Skeletal muscle satellite cell (primary cell): ENCODE measurements at regions not wholly inside any gene's neighbourhood (a gene's known extent, or its start where the extent isn't known, plus 50 kb on each side); places are given as distances from the start of the nearest gene placed in this dataset.
A peak's percentile ranks its signal among the peaks of the same experiment; 100 is the strongest.

ENCODE experiments used
- H3K27me3 ChIP-seq: 2 replicates; pipeline ENCODE4 v1.7.0; 2013; ENCODE audit warnings: low read length; ENCODE audit not compliant: control insufficient read depth, insufficient read depth
- H3K36me3 ChIP-seq: 2 replicates; pipeline ENCODE4 v1.7.0; 2013; ENCODE audit warnings: mild to moderate bottlenecking, control low read depth, low read length; ENCODE audit not compliant: insufficient read depth
- H3K4me1 ChIP-seq: 2 replicates; pipeline ENCODE4 v1.7.0; 2013; ENCODE audit warnings: low read length; ENCODE audit not compliant: control insufficient read depth, insufficient read depth
- H3K4me2 ChIP-seq: 2 replicates; pipeline ENCODE4 v1.7.0; 2013; ENCODE audit warnings: mild to moderate bottlenecking, low read length
- H3K4me3 ChIP-seq: 2 replicates; pipeline ENCODE4 v1.7.0; 2013; ENCODE audit warnings: low read length
- H3K9ac ChIP-seq: 2 replicates; pipeline ENCODE4 v1.7.0; 2013; ENCODE audit warnings: mild to moderate bottlenecking, low read depth, low read length, moderate library complexity
- H3K9me3 ChIP-seq: replicated peaks from 2 replicates; pipeline ENCODE4 v1.7.0; 2013; ENCODE audit warnings: mild to moderate bottlenecking, control low read depth, low read length

DNA sequence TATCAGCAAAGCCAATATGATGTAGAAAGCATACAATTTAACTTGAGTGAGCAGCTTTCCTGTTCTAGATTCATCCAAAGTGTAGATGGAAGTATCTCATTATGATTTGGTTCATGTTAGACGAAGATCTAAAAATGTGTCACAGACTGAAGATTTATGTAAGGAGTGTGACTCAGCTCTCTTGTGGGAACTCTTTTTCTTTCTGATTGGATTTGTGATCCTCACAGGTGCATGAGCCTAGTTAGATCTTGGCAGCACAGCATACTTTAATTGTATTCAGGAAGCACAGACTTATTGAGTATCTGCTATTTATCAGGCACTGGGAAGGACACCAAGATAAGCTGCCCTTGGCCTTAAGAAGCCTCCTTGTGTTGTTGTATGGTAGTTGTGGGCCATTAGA, 147.1 kb downstream of the C11orf91 start:
- no peaks in the 10 kb centered on the region for H3K36me3 ChIP-seq
- H3K9me3 ChIP-seq: no peaks in the 10 kb centered on the region
- H3K9ac ChIP-seq: no peak overlapping the region
- no peak overlapping the region for H3K4me2 ChIP-seq
- H3K4me1 ChIP-seq: no peaks in the 10 kb centered on the region
- no peaks in the 10 kb centered on the region for H3K27me3 ChIP-seq
- H3K4me3 ChIP-seq: no peak overlapping the region

DNA sequence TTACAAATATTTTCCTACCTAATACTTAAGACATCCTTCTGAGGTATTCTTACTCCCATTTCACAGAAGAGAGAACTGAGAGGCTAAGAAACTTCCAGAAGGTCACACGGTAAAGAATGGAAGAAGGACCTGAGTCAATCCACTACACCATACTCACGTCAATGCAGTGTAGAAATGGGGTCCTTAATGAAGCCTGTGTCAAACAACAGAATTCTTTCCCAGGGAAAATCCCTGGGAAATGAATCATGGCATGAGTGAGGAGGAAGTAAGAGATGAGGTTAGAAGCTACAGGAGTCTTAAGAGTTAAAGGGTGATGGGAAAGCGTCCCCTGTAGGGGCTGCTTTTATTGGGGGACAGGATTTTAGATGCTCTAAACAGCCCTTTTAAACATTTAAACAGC, 147.9 kb downstream of the C11orf91 start:
- Histone ChIP-seq H3K9me3 (no peaks in the 10 kb centered on the region), H3K27me3 (no peaks in the 10 kb centered on the region), H3K4me3 (no peak overlapping the region), H3K4me2 (no peak overlapping the region), H3K36me3 (no peaks in the 10 kb centered on the region), H3K9ac (no peak overlapping the region), H3K4me1 (no peaks in the 10 kb centered on the region)

DNA sequence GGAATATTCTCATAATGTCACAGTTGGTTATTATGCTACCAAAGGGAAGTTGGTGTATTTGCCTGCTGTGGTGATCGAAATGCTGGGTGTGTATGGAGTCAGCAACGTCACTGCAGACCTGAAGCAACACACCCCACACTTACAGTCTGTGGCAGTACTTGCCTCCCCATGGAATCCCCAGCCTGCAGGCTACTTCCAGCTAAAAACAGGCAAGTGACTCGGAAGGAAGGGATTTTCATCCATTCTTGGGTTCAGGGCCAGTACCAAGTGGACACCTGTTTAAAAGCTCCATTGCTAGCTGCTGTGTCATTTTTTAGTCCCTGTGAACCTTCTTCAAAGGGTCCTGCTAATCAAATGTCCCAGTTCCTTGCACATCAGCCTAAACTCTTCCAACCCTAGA, 149.6 kb downstream of the C11orf91 start:
- peaks cover 6% of the 10 kb centered on the region for H3K4me1 ChIP-seq
- H3K36me3 ChIP-seq: no peaks in the 10 kb centered on the region
- H3K4me2 ChIP-seq: no peak overlapping the region
- no peaks in the 10 kb centered on the region for H3K27me3 ChIP-seq
- no peak overlapping the region for H3K9ac ChIP-seq
- H3K4me3 ChIP-seq: no peak overlapping the region
- no peaks in the 10 kb centered on the region for H3K9me3 ChIP-seq

DNA sequence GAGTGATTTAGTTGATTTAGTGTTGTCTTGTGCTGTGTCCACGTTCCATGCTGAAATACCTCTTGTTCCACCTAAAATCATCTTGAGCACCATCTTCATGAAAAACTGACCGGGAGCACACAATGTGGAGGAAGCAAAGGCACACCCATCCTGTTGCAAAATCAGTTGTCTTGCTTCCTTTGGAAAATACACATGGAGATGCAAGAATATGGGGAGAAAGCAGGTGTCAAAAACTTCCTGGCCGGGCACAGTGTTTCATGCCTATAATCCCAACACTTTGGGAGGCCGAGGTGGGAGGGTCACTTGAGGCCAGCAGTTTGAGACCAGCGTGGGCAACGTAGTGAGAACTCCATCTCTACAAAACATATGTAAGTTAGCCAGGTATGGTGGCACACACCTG, 151.1 kb downstream of the C11orf91 start:
- peaks cover 21% of the 10 kb centered on the region for H3K4me1 ChIP-seq
- no peaks in the 10 kb centered on the region for H3K27me3 ChIP-seq
- H3K9ac ChIP-seq: no peak overlapping the region
- H3K4me2 ChIP-seq: no peak overlapping the region
- H3K9me3 ChIP-seq: no peaks in the 10 kb centered on the region
- H3K36me3 ChIP-seq: no peaks in the 10 kb centered on the region
- no peak overlapping the region for H3K4me3 ChIP-seq

DNA sequence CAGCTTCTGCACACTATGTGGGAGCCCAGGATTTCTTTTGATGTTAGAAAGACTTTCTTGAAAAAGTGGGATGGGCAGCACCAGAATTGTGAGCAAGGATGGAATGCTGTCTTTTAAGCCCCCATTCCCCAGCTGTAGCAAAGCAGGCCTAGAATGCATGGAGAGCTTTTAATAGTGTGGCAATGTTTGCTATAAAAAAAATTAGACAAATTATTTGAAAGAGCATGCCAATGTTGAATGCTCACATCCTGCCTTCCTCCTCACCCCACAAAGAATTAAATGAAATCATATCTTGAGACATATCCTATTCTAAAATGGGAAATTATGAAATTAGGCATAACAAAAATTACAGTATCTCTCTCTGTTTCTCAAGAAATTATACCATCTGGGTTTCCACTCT, 154.7 kb downstream of the C11orf91 start:
- Histone ChIP-seq H3K4me2 (peak overlapping the region; percentile 19), H3K4me3 (no peak overlapping the region), H3K27me3 (no peaks in the 10 kb centered on the region), H3K4me1 (peaks cover 35% of the 10 kb centered on the region), H3K36me3 (no peaks in the 10 kb centered on the region), H3K9ac (peak overlapping the region; percentile 37), H3K9me3 (no peaks in the 10 kb centered on the region)

DNA sequence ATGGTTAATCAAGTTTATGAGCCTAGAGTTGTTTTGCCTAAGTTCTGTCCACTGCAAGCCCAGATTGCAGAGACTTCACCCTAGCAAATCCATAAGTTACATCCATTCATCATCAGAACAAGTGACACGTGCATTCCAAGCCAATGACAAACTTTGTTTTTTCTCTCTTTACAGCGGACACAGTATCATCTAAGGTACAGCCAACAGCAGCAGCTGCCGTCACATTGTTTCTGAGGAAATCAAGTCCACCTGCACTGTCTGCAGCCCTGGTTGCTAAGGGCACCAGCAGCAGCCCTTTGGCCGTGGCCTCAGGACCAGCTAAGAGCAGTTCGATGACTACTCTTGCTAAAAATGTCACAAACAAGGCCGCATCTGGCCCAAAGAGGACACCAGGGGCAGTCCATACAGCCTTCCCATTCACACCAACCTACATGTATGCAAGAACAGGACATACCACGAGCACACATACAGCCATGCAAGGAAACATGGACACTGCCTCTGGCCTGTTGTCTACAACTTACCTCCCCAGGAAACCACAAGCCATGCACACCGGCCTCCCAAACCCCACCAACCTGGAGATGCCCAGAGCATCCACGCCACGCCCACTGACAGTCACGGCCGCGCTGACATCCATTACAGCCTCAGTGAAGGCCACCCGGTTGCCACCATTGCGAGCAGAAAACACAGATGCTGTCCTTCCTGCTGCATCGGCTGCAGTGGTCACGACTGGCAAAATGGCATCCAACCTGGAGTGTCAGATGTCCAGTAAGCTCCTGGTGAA, 155.8 kb downstream of the C11orf91 start:
- Histone ChIP-seq H3K9me3 (no peaks in the 10 kb centered on the region), H3K27me3 (no peaks in the 10 kb centered on the region), H3K9ac (peak overlapping the region; percentile 23), H3K4me1 (peaks cover 35% of the 10 kb centered on the region), H3K4me3 (no peak overlapping the region), H3K36me3 (no peaks in the 10 kb centered on the region), H3K4me2 (no peak overlapping the region)

DNA sequence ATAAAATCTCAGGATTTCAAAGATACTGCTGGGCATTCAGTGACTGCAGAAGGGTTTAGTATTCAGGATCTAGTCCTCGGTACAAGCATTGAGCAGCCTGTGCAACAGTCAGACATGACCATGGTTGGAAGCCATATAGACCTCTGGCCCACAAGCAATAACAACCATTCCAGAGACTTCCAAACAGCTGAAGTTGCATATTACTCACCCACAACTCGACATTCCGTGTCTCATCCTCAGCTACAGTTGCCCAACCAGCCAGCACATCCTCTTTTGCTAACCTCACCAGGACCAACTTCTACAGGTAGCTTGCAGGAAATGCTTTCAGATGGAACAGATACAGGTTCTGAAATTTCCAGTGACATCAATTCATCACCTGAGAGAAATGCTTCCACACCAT, 156.8 kb downstream of the C11orf91 start:
- Histone ChIP-seq H3K9ac (no peak overlapping the region), H3K4me2 (no peak overlapping the region), H3K9me3 (no peaks in the 10 kb centered on the region), H3K4me1 (peaks cover 35% of the 10 kb centered on the region), H3K27me3 (no peaks in the 10 kb centered on the region), H3K36me3 (no peaks in the 10 kb centered on the region), H3K4me3 (no peak overlapping the region)

DNA sequence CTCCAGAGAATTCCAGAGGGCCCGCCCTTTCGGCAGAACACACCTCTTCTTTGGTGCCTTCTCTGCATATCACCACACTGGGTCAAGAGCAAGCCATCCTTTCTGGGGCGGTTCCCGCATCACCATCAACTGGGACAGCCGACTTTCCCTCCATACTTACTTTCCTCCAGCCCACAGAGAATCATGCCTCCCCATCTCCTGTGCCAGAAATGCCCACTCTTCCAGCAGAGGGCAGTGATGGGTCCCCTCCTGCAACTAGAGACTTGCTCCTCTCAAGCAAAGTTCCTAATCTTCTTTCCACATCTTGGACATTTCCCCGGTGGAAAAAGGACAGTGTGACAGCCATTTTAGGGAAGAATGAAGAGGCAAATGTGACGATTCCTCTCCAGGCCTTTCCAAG, 157.7 kb downstream of the C11orf91 start:
- no peaks in the 10 kb centered on the region for H3K9me3 ChIP-seq
- H3K36me3 ChIP-seq: no peaks in the 10 kb centered on the region
- H3K4me2 ChIP-seq: no peak overlapping the region
- no peaks in the 10 kb centered on the region for H3K27me3 ChIP-seq
- peaks cover 35% of the 10 kb centered on the region for H3K4me1 ChIP-seq
- no peak overlapping the region for H3K4me3 ChIP-seq
- no peak overlapping the region for H3K9ac ChIP-seq

DNA sequence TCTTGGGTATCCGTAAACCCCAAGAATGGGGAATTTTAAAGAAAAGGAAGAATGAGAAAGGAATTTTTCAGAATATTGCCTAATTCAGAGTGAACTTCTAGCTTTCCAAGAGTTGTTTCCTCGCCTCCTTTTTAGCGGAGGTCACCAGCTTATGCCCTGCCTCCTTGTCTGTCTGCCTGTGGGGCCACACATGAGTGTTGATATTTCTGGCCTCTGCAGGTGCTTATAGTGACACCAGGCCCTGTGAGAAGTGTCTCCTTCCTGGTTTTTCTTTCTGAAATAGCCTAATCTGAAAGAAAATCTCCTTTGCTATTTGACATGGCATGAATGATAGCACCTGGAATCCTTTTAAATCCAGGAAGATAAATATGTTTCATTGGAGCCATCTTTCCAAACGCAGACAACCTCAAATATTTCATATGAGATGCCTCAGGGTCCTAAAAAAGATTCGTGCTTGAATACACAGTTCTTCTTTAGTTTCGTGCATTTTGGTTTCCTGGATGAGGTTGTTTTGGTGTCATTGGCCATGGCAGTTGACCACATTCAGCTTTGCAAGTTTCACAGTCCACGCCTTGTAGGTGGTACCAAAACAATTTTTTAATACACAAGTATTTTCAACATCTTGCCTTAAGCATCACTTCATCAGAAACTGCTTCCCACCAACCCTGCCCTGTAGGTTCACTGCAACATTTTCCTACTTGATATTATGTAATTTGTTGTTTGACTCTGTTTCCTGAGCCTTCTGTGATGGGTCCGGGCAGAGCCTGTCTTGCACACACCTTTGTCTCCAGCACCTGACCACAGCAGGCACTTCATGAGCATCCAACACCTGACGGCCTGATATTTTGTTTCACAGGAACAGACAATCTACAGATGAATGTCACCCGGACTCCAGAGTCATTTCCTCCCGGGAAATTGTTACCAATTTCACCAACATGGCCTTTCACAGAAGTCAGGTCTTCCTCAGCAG, 159.4 kb downstream of the C11orf91 start:
- H3K9me3 ChIP-seq: no peaks in the 10 kb centered on the region
- peaks cover 30% of the 10 kb centered on the region for H3K4me1 ChIP-seq
- H3K4me3 ChIP-seq: no peak overlapping the region
- H3K9ac ChIP-seq: no peak overlapping the region
- H3K36me3 ChIP-seq: no peaks in the 10 kb centered on the region
- no peak overlapping the region for H3K4me2 ChIP-seq
- no peaks in the 10 kb centered on the region for H3K27me3 ChIP-seq

DNA sequence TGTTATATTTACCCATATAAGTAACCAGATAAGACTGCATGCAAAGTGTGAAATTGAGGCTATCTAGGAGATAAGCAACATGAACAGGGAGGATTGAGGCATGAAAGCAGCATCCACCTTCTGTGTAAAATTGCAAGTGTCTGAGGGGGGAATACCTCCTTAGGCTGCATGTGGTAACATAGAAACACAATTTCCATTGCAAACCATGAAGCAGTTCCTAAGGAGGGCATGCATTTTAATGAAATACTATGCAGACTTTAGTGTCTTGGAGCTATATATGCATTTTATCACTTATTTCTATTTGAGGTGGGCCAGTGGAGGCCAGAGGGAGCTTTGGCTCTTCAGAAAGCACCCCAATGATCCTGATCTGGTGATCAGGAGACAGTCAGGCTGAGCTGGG, 160.2 kb downstream of the C11orf91 start:
- Histone ChIP-seq H3K4me1 (peaks cover 23% of the 10 kb centered on the region), H3K27me3 (no peaks in the 10 kb centered on the region), H3K9me3 (no peaks in the 10 kb centered on the region), H3K9ac (no peak overlapping the region), H3K4me2 (no peak overlapping the region), H3K36me3 (no peaks in the 10 kb centered on the region), H3K4me3 (no peak overlapping the region)

DNA sequence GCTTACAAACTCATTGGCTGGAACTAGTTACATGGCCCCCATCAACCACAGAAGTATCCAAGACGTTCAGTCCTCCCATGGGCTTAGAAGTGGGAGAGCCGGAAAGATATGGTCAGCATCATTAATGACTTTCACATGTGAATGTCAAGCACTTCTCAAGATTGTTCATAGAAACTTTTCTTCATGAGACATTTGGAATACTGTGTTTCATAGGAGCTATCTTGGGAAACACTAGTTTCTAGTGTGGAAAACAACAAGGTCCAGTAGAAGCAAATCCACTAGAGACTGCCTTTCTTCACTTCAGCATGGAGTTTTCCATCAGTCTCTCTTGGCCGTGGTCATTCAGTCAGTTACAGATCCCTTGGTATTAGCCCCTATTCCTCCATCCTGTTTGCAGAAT, 160.9 kb downstream of the C11orf91 start:
- H3K4me1 ChIP-seq: peaks cover 16% of the 10 kb centered on the region
- no peak overlapping the region for H3K4me2 ChIP-seq
- no peaks in the 10 kb centered on the region for H3K36me3 ChIP-seq
- no peak overlapping the region for H3K4me3 ChIP-seq
- H3K9me3 ChIP-seq: no peaks in the 10 kb centered on the region
- no peaks in the 10 kb centered on the region for H3K27me3 ChIP-seq
- no peak overlapping the region for H3K9ac ChIP-seq
